ENCODE measurements at regions not wholly inside any gene's neighbourhood (a gene's known extent, or its start where the extent isn't known, plus 50 kb on each side); places are given as distances from the start of the nearest gene placed in this dataset.
A peak's percentile ranks its signal among the peaks of the same experiment; 100 is the strongest.
"Not testable (repeated sequence)": the region's sequence is repeated elsewhere in the genome, so short reads cannot be mapped to it uniquely, and the experiment has no call there.

DNA sequence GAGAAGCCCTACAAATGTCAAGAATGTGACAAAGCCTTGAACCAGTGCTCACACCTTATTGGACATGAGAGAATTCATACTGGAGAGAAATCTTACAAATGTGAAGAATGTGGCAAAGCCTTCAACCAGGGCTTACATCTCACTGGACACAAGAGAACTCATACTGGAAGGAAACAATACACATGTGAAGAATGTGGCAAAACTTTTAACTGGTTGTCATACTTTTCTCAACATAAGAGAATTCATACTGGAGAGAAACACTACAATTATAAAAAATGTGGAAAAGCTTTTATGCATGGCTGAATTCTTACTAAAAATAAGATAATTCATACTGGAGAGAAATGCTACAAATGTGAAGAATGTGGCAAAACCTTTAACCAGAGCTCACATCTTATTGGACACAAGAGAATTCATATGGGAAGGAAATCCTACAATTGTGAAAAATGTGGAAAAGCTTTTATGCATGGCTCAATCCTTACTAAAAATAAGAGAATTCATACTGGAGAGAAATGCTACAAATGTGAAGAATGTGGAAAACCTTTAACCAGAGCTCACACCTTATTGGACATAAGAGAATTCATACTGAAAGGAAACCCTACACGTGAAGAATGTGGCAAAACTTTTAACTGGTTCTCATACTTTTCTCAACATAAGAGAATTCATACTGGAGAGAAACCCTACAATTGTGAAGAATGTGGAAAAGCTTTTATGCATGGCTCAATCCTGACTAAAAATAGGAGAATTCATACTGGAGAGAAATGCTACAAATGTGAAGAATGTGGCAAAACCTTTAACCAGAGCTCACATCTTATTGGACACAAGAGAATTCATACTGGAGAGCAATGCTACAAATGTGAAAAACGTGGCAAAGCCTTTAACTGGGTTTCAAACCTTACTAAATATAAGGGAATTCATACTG is 350.6 kb upstream of the NUPR2 start:
- DNase-seq (ENCODE audit: low read depth in 3 of 3) = not testable (repeated sequence)

DNA sequence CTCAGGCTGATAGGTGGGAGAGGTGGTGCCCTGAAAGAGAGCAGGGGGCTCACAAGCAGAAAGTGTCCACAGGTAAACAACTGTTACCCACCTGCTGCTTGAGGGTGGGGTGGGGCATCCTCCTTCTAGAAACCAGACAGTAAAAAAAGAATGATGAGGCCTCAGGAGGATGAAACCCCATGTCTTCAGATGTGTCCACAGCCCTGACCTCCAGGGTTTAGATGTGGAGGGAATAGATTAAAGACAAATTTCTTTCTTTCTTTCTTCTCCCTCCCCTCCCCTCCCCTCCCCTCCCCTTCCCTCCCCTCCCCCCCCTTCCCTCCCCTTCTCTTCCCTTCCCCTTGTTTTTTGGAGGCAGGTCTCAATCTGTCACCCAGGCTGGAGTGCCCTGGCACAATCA is 333.5 kb upstream of the NUPR2 start:
- no peak for DNase-seq (ENCODE audit: low read depth in 3 of 3)

DNA sequence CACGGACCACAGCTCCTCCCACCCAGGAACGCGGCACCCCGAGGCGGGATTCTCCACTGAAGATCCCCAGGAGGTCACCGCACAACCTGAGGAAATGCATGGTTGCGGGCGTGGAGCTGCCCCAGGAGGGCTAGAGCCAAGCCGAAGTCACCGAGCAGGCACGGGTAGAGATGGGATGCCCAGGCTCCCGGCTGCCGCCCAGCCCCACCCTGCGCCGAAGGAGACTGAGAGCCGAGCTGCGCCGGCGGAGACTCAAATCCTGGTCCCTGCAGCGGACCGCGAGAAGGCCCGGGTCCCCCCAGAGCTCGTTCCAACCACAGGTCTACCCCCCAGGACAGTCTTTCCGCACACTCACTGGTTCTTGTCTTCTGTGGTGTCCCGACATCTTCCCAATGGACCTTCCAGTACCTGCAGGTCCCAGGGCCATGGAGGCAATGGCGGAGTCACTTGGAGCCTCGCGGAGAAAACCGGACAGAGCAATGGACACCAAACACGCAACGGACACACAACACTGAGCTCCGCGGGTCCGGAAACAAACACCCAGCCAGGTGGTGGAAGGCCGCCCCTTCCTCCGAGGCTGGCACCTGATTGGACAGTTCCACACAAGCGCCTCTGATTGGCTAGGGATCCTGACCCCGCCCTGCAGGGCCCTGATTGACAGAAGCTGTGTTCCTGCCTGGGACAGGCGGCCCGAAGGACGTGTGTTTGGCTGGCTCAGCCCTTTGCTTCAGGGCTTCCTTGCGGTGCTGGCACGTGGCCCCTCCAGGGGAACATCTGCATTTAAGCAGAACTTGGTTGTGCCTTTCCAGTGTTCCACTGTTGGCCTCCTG is 331.9 kb upstream of the NUPR2 start:
- DNase-seq (ENCODE audit: low read depth in 3 of 3) = no peak

DNA sequence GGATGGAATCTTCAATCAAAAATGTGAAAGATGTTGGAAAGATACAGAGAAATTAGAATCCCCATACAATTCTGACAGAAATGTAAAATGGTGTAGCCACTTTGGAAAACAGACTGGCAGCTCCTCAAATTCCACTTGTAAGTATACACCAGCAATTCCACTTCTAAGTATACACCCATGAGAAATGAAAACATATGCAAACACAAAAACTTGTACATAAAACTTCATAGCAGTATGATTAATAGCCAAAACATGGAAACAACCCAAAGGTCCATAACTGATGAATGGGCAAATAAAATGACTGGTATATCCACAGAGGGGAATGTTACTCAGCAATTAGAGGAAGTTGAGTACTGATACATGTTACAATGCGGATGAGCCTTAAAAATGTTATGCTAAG is 304.3 kb upstream of the NUPR2 start:
- not testable (repeated sequence) for DNase-seq (ENCODE audit: low read depth in 3 of 3)

DNA sequence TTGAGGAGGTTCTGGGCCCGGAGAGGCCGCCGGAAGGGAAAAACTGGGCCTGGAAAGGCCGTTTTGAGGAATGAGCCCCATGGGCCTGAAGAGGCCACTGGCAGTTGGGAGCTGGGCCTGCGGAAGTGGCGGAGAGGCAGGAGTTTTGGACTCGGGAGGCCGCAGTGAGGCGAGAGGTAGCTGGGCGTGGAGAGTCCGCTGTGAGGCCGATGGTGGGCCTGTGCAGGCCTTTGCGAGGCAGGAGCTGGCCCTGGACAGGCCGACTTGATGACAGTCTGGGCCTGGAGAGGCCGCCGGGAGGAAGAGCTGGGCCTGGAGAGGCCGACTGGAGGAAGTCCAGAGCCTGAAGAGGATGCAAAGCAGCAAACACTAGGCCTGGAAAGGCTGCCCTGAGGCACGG is 259.0 kb upstream of the NUPR2 start:
- no peak for DNase-seq (ENCODE audit: low read depth in 3 of 3)

DNA sequence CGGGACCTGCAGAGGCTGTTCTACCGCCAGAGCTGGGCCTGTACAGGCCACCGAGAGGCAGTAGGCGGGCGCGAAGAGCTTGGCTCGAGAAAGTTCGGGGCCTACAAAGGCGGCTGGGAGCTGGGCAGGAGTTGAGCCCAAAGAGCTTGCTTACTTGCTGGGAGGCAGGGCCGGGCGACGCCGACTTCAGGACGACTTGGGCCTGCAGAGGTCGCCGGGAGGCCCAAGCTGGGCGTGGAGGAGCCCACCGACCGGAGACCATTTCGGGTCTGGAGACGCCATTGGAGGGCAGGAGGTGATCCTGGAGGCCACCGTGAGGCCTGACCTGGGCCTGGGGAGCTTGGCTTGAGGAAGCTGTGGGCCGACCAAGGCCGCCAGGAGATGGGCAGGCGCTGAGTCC is 258.4 kb upstream of the NUPR2 start:
- not testable (repeated sequence) for DNase-seq (ENCODE audit: low read depth in 3 of 3)

DNA sequence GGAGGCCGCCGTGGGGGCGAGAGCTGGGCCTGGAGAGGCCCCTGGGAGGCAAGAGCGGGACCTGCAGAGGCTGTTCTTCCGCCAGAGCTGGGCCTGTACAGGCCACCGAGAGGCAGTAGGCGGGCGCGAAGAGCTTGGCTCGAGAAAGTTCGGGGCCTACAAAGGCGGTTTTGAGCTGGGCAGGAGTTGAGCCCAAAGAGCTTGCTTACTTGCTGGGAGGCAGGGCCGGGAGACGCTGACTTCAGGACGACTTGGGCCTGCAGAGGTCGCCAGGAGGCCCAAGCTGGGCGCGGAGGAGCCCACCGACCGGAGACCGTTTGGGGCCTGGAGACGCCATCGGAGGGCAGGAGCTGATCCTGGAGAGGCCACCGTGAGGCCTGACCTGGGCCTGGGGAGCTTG is 257.1 kb upstream of the NUPR2 start:
- peak in 2 of 3 experiments; percentile 2 to 50 for DNase-seq (ENCODE audit: low read depth in 3 of 3)

DNA sequence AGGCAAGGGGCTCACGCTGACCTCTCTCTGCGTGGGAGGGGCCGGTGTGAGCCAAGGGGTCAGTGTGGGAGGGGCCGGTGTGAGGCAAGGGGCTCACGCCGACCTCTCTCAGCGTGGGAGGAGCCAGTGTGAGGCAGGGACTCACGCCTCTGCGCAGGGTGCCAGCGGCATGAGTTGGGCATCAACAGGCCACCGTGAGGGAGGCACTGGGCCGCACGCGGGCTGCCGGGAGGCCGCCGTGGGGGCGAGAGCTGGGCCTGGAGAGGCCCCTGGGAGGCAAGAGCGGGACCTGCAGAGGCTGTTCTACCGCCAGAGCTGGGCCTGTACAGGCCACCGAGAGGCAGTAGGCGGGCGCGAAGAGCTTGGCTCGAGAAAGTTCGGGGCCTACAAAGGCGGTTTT is 255.6 kb upstream of the NUPR2 start:
- peak; percentile 6 to 25 (median 14) for DNase-seq (ENCODE audit: low read depth in 3 of 3)

DNA sequence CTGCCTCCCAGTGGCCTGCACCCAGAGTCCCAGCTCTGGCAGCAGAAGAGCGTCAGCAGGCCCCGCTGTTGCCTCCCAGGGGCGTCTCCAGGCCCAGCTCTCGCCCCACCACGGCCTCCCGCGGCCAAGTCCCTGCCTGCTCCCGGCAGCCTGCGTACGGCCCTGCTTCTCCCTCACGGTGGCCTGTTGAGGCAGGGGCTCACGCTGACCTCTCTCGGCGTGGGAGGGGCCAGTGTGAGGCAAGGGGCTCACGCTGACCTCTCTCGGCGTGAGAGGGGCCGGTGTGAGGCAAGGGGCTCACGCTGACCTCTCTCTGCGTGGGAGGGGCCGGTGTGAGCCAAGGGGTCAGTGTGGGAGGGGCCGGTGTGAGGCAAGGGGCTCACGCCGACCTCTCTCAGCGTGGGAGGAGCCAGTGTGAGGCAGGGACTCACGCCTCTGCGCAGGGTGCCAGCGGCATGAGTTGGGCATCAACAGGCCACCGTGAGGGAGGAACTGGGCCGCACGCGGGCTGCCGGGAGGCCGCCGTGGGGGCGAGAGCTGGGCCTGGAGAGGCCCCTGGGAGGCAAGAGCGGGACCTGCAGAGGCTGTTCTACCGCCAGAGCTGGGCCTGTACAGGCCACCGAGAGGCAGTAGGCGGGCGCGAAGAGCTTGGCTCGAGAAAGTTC is 254.1 kb upstream of the NUPR2 start:
- not testable (repeated sequence) for DNase-seq (ENCODE audit: low read depth in 3 of 3)

DNA sequence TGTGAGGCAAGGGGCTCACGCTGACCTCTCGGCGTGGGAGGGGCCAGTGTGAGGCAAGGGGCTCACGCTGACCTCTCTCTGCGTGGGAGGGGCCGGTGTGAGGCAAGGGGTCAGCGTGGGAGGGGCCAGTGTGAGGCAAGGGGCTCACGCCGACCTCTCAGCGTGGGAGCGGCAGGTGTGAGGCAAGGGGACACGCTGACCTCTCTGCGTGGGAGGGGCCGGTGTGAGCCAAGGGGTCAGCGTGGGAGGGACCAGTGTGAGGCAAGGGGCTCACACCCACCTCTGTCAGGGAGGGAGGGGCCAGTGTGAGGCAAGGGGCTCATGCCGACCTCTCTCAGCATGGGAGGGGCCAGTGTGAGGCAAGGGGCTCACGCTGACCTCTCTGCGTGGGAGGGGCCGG is 251.7 kb upstream of the NUPR2 start:
- DNase-seq (ENCODE audit: low read depth in 3 of 3) = not testable (repeated sequence)

DNA sequence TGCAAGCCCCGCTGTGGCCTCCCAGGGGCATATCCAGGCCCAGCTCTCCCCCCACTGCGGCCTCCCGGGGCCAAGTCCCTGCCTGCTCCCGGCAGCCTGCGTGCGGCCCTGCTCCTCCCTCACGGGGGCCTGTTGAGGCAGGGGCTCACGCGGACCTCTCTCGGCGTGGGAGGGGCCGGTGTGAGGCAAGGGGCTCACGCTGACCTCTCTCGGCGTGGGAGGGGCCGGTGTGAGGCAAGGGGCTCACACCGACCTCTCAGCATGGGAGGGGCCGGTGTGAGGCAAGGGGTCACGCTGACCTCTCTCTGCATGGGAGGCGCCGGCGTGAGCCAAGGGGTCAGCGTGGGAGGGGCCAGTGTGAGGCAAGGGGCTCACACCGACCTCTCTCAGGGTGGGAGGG is 251.2 kb upstream of the NUPR2 start:
- not testable (repeated sequence) for DNase-seq (ENCODE audit: low read depth in 3 of 3)

DNA sequence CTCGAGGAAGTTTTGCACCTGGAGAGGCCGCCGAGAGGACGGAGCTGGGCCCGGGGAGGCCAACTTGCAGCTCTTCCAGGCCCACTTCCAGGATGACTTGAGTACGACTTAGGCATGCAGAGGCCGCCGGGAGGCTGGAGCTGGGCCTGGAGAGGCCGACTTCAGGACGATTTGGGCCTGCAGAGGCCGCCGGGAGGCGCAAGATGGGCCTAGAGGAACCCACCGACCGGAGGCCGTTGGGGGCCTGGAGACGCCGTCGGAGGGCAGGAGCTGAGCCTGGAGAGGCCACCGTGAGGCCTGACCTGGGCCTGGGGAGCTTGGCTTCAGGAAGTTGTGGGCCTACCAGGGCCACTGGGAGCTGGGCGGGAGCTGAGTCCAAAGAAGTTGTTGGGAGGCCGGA is 250.5 kb upstream of the NUPR2 start:
- DNase-seq (ENCODE audit: low read depth in 3 of 3) = not testable (repeated sequence)

DNA sequence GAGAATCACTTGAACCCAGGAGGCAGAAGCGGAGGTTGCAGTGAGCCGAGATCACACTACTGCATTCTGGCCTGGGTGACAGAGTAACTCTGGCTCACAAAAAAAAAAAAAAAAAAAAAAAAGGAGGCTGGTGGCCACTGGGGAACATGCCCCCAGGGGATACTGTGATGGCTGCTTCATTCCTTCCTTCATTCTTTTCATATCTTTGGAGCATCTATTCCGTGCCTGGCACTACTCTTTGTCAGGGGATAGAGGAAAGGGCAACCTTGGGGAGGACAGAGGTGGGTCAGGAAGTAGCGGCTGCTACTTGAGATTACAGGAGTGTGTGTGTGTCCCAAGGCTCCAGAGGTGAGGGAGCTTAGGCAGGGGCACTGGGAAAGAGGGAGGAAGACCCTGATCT is 236.4 kb upstream of the NUPR2 start:
- not testable (repeated sequence) for DNase-seq (ENCODE audit: low read depth in 3 of 3)

DNA sequence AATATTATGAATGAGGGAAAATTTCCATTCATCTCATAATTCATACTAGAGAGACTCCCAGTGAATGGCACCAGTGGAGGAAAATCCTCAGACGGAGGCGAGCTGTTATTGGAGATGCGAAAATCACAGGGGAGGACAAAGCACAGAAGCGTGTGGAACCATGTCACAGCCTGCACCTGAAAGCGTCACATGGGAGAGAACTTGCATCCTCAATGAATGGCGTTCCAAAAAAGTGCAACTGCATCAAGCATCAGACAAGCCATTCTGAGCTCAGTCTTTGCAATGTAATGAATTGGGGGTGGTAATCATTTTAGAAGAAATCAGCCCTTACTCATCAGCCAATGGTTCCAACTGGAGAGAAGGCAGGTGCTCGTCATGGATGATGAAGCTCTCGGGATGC is 235.0 kb upstream of the NUPR2 start:
- not testable (repeated sequence) for DNase-seq (ENCODE audit: low read depth in 3 of 3)

DNA sequence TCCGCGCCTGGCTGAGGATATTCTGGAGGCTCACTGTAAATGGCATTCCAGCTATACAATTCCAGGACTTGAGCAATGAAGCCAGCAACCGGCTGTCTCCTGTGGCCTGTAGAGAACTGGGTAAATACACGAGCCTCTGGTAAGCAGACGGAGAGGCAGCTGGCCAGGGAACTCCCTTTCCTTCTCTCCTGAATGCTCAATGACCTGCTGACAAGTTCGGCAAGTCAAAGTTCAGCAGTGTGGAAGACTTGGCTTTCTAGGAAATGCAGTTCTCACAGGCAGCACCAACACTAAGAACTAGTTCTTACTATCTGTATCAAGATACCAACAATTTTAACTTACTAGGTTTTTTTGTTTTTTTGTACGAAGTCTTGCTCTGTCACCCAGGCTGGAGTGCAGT is 232.1 kb upstream of the NUPR2 start:
- not testable (repeated sequence) for DNase-seq (ENCODE audit: low read depth in 3 of 3)

DNA sequence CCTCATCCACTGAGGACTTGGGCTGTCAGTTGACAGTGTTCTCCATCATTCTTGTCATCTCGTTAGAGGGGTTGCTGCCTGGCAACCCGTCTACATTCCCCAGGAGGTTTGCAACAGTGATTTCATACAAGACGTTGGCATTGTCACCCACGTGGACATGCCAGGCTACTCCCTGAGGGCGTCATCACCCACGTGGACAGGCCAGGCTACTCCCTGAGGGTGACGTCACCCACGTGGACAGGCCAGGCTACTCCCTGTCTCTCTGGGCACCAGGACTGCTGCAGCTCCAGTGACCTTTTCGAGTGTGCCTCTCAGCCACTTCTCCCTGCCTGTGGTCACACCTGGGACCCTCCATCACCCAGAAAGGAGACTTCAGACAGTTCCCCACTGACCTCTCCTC is 212.1 kb upstream of the NUPR2 start:
- DNase-seq (ENCODE audit: low read depth in 3 of 3) = not testable (repeated sequence)

DNA sequence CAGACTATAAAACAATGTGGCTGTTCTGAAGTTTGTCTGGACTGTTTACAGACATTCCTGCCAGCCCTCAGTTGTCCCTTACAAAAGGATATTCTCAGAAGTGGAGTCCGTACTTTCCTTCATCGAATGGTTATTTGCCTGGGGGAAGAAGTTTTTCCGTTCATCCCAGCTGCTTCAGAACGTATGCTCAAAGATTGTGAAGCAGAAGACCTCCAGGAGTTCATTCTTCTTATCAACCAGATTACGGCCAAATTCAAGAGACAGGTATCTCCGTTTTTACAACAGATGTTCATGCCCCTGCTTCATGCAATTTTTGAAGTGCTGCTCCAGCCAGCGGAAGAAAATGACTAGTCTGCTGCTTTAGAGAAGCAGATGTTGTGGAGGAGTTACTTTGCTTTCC is 174.3 kb upstream of the NUPR2 start:
- DNase-seq (ENCODE audit: low read depth in 3 of 3) = no peak

DNA sequence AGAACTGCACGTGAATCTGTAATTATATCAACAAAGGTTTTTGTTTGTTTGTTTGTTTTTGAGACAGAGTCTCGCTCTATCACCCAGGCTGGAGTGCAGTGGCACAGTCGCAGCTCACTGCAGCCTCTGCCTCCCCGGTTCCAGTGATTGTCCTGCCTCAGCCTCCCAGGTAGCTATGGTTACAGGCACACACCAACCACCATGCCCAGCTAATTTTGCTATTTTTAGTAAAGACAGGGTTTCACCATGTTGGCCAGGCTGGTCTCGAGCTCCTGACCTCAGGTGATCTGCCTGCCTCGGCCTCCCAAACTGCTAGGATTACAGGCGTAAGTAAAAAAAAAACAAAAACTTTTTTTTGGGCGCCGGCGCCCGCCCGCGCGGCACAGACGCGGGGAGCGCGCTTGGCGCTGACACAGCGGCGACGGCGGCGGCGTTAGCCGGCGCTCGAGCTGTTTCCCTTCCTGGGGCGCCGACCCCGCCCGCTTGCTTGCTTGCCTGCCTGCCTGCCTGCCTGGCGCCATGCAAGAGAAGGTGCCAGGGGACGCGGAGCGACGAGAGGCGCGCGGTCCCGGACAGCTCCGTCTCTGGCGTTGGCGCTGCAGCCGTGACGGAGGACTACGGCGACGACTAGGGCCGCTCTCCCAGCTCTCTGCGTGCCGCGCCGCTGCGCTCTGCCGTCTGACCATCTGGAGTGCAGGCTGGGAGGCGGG is 171.4 kb upstream of the NUPR2 start:
- peak in 1 of 3 experiments; percentile 0 for DNase-seq (ENCODE audit: low read depth in 3 of 3)

DNA sequence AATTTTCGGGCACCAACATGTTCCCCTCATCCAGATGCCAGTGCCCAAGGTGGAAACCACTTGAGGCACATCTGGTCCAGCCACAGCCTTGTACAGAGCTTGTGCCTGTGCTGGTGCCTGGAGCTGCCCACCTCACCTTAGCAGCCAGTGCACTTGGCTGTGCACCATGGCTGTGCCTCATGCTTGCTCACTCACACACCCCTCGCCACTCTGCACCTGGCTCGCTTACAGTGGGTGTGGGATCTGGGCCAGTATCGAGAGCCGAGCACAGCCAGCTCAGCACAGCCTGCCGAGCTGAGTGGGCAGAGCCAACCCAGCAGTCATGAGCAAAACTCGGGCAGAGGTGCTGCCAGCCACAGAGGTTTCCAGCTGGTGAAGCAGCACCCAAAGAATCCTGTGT is 139.9 kb upstream of the NUPR2 start:
- no peak for DNase-seq (ENCODE audit: low read depth in 3 of 3)

DNA sequence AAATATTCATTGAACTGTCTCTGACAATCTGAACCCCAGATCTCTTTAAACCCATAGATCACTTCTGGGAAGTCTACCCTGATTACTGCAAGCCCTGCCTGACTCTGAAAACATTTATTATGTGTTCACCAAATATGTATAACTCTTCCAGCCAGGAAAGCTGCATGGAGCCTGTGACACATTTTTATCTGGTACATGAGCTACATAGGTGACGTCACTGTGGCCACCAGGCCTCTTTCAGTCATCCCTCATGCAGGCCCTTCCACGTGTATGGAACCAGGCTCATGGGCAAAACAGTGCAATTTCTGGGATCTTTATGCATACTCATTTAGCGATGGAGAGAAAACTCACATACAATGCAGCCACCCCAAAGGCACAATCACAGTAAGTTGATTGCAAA is 133.9 kb upstream of the NUPR2 start:
- DNase-seq (ENCODE audit: low read depth in 3 of 3) = no peak

DNA sequence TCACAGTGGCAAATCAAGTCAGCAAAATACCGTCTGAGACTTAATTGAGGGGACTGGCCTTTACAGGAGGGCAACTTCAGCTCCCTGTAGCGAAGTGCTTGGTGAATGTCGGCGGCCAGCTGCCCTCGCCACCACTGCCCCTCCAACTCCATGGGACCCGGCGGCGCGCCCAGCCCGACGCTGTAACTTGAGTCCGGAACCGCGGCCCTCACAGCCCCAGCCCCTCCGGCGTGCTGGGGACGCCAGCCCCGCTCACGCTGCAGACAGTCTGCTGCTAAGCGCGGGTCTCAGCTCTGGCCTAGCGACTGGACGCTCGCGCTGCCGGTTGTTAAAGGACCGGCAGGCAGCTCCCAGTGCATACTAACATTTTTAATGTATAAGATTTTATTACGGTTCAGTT is 113.4 kb upstream of the NUPR2 start:
- DNase-seq (ENCODE audit: low read depth in 3 of 3) = no peak

DNA sequence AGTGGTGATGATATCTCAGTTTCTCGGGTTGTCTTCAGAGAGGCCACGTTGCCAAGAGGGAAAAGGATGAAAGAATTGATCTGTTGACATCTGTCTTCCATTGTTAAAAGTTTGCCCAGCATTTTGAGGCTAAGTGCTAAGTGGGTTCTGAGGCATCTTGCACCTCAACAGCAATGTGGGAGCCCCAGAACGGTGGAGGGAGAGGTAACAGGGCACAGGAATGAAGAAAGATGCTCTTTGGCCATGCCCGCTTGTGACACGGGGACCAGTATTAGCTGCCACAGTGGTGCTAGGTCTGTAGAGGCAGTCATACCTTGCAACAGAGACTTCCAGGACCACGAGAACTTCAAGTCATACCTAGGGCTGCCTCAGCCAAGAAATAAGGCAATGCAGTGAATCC is 106.6 kb upstream of the NUPR2 start:
- no peak for DNase-seq (ENCODE audit: low read depth in 3 of 3)

Data from stimulated activated CD4-positive, alpha-beta T cell treated with anti-CD3 and anti-CD28 coated beads, TNF-alpha, amount 100 ng/mL, for 24 hours (primary cell).